ENCODE measurements at regions not wholly inside any gene's neighbourhood (a gene's known extent, or its start where the extent isn't known, plus 50 kb on each side); places are given as distances from the start of the nearest gene placed in this dataset.

DNA sequence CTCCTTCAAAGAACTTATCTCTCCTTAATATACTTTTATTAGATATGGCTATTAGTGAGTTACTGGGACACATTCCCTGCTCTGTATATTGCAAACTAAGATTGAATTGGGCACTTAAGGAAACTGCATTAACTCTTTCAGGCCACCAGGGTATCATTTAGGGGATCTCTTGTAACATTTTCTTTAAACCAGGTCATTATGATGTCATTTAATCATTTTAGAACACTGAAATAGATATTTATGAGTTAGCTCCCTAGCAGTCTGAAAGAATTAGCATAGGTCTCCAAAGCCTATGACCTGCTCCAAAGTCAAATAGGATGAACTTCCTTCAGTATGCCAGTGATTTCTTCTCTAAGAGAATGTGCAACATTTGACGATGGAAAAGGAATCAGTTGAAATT, 506.9 kb downstream of the FOXG1 start (continued):
- TF ChIP-seq SMAD3 (CRISPR knock-in tag; IDR thresholded peaks at IDR 0.05; ENCODE audit: borderline replicate concordance), result no peak

- ATAC-seq (no peak), DNase-seq (ENCODE audit: low spot score) (no peak)
- CTCF ChIA-PET, result interaction anchor here (1.6 kb wide), 1 partner anchor 246 kb away, joined by 4 read pairs; no protein-coding TSS in a partner anchor
- no peaks in the 10 kb centered on the region for H3K4me1 Mint-ChIP-seq
- 0 out of 2 replicates have a peak, but pooled peaks cover 3% of the 10 kb centered on the region for H3K9me3 Mint-ChIP-seq
- no peak overlapping the region for H3K4me3 Mint-ChIP-seq
- no peak overlapping the region for H3K27ac Mint-ChIP-seq
- no peaks in the 10 kb centered on the region for H3K36me3 Mint-ChIP-seq
- POLR2A ChIA-PET, result no interaction called here
- H3K27me3 Mint-ChIP-seq (ENCODE audit: low read depth), result no peaks in the 10 kb centered on the region
- TF ChIP-seq, protein P1, sequence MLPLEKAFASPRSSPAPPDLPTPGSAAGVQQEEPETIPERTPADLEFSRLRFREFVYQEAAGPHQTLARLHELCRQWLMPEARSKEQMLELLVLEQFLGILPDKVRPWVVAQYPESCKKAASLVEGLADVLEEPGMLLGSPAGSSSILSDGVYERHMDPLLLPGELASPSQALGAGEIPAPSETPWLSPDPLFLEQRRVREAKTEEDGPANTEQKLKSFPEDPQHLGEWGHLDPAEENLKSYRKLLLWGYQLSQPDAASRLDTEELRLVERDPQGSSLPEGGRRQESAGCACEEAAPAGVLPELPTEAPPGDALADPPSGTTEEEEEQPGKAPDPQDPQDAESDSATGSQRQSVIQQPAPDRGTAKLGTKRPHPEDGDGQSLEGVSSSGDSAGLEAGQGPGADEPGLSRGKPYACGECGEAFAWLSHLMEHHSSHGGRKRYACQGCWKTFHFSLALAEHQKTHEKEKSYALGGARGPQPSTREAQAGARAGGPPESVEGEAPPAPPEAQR (CRISPR knock-in tag; IDR thresholded peaks at IDR 0.05), result no peak
- TF ChIP-seq ELF4 (CRISPR knock-in tag; IDR thresholded peaks at IDR 0.05; ENCODE audit: low read depth) (no peak), STAT6 (CRISPR knock-in tag; conservative IDR thresholded peaks at IDR 0.05; ENCODE audit: low read depth) (no peak), KAT7 (CRISPR knock-in tag; IDR thresholded peaks at IDR 0.05; ENCODE audit: borderline replicate concordance) (no peak), ZMAT4 (CRISPR knock-in tag; IDR thresholded peaks at IDR 0.05) (no peak), JAZF1 (CRISPR knock-in tag; IDR thresholded peaks at IDR 0.05) (no peak), SMAD4 (CRISPR knock-in tag; IDR thresholded peaks at IDR 0.05) (no peak), GTF2I (CRISPR knock-in tag; conservative IDR thresholded peaks at IDR 0.05) (no peak), NFE2L1 (CRISPR knock-in tag; IDR thresholded peaks at IDR 0.05) (no peak), CREB1 (CRISPR knock-in tag; IDR thresholded peaks at IDR 0.05) (no peak), ATF3 (CRISPR knock-in tag; conservative IDR thresholded peaks at IDR 0.05) (no peak), ZNF138 (CRISPR knock-in tag; conservative IDR thresholded peaks at IDR 0.05) (no peak), ZNF219 (CRISPR knock-in tag; IDR thresholded peaks at IDR 0.05; ENCODE audit: borderline replicate concordance) (no peak), PRDM15 (CRISPR knock-in tag; IDR thresholded peaks at IDR 0.05) (no peak), HMGXB4 (CRISPR knock-in tag; IDR thresholded peaks at IDR 0.05) (no peak)
- TF ChIP-seq, protein P2, sequence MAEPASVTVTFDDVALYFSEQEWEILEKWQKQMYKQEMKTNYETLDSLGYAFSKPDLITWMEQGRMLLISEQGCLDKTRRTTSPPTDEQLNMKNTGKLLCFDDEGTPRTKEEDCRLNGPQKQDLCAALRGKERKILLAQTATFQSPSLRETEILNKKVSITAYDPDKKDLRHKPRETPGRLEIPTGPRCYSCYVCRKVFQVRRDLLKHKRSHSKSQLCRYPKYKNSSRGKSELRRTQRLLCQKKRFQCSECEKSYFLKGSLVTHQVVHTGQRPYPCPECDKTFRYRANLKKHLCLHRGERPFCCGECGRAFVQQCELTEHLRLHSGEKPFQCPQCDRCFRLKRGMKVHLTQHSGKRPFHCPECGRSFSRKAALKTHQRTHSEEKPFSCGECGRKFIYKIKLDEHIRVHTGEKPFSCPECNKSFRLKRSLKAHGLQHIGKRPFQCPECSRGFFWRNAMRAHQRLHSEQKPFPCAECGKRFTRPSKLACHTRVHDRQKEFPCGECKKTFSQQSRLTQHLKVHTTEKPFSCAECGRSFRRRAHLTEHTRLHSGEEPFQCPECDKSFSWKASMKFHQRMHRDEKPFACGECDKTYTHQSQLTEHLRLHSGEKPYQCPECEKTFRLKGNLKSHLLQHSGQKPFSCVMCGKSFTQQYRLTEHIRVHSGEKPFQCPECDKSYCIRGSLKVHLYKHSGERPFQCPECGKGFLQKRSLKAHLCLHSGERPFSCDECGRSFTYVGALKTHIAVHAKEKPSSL (CRISPR knock-in tag; conservative IDR thresholded peaks at IDR 0.05), result no peak
- TF ChIP-seq, protein P3, sequence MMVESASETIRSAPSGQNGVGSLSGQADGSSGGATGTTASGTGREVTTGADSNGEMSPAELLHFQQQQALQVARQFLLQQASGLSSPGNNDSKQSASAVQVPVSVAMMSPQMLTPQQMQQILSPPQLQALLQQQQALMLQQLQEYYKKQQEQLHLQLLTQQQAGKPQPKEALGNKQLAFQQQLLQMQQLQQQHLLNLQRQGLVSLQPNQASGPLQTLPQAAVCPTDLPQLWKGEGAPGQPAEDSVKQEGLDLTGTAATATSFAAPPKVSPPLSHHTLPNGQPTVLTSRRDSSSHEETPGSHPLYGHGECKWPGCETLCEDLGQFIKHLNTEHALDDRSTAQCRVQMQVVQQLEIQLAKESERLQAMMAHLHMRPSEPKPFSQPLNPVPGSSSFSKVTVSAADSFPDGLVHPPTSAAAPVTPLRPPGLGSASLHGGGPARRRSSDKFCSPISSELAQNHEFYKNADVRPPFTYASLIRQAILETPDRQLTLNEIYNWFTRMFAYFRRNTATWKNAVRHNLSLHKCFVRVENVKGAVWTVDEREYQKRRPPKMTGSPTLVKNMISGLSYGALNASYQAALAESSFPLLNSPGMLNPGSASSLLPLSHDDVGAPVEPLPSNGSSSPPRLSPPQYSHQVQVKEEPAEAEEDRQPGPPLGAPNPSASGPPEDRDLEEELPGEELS (CRISPR knock-in tag; IDR thresholded peaks at IDR 0.05), result no peak
- TF ChIP-seq, protein P4, sequence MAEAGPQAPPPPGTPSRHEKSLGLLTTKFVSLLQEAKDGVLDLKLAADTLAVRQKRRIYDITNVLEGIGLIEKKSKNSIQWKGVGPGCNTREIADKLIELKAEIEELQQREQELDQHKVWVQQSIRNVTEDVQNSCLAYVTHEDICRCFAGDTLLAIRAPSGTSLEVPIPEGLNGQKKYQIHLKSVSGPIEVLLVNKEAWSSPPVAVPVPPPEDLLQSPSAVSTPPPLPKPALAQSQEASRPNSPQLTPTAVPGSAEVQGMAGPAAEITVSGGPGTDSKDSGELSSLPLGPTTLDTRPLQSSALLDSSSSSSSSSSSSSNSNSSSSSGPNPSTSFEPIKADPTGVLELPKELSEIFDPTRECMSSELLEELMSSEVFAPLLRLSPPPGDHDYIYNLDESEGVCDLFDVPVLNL (CRISPR knock-in tag; IDR thresholded peaks at IDR 0.05; ENCODE audit: borderline replicate concordance, low read depth), result no peak
Measured at GRCh38 chr14:29274890-29275596, 508.5 kb downstream of the FOXG1 start.

Data from WTC11 (cell line).